NCI-H510A (cell line): ENCODE measurements at regions not wholly inside any gene's neighbourhood (a gene's known extent, or its start where the extent isn't known, plus 50 kb on each side); places are given as distances from the start of the nearest gene placed in this dataset.

Experiments
- DNase-seq: peaks from one replicate; lab custom pipeline; 2025; lab: John Stamatoyannopoulos, UW

- DNase-seq: no peak
Observed at GRCh38 chr17:77394540-77395295, 253.9 kb downstream of the SEC14L1 start.

DNA sequence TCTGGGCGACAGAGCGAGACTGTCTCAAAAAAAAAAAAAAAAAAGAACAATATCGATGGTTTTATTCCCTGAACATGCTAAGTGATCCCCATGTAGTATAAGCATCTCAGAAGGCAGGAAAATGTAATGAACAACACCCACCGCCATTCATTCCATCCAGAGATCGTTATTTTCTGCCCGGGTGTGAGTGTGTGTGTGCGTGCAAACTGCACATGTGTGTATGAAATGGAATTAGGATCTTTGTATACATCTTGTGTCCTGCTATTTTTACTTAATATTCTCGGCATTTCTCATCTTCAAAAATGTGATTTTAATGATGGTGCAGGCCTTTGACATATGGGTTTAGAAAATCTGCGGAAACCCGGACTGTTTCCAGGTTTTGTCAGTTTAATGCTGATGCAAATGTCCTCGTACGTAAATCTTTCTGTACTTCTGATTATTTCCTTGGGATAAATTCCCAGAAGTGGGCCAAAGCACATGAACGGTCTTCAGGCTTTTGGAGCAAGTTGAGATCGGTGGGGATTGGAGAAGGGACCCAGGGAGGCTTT, 254.8 kb downstream of the SEC14L1 start:
- DNase-seq: no peak

DNA sequence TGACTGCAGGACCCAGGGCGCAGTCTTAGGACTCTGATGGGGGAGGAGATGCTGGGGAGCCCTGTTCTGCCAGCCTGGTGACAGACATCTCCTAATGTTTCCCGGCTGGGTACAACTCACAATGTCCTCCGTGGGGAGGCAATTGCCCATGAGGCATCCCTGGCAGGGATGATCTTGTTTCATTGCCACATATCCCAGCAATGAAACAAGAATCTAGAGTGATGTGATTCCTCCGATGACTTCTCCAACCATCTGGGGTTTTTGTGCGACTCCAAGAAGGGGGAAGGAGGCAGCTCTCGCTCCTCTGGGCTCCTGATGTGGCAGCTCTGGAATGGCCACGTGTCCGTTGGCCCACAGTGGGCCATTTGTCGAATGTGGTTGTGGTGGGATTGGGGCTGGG, 255.8 kb downstream of the SEC14L1 start:
- DNase-seq: no peak

DNA sequence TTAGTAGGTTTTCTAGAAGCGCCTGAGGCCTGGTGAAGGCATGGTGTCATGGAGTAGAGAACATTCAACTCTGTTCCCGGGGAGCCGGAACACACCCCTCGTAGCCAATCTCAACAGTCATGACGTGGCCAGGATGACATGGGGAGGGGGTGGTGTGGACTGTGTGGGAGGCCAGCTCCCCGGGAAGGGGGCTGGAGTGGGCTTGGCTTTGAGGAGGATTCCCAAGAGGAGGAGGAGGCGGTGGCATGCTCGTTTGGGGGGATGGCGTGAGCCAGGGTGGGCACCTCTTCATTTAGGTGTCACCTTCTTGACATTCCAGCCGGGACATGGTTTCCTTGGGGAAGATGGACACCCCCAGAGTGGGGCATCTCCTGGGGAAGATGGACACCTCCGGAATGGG, 257.5 kb downstream of the SEC14L1 start:
- no peak for DNase-seq

DNA sequence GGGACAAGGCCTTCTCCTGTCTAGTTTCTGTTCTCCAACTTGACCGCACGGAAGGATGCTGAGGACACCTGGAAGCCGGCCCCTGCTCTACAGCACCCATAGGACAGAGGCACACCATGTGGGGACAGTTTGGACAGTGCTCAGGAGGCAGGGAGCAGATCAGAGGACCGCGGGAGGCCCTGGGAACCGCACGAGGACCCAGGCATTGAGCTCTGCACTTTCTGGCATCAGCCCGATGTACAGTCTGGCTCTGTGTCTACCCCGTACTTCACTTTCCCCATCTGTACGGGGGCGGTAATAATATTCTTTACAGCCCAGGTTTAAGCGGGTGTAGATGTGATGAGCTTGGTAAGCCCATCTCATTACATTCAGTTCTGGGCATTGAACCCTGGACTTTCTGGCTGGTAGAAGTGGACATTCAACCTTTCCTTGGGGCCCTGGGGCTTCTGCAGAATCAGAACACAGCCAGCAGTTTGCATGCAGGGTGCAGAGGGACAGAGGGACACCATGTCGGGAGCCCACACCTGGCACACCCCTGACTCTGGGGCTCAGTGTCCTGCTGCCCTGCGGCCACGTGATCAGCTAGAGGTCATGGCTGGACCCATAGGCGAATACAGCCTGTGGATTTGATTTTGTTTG, 258.7 kb downstream of the SEC14L1 start:
- no peak for DNase-seq

DNA sequence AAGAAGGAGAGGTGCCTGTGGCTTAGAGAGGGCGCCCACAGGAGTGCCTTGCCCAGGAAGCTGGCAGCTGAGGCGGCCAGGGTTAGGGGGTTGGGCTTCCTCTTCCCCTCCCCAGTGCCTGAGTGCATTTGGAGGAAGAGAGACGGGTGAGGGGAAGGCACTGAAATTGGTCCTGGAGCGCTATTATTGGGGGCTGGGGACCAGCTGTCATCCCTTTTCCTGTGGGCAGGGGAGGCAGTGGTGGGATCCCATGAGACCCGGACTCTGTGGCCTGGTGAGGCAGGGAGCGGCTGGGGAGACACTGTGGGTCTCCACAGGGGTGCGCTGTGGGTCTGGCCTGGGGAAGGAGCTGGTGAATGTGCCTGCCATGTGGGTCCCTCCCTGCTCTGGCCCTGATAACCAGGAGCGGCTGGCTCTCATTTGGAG, 259.7 kb downstream of the SEC14L1 start:
- DNase-seq: no peak

GRCh38 chr17:77402159-77402731, 261.5 kb downstream of the SEC14L1 start:
- no peak for DNase-seq

DNA sequence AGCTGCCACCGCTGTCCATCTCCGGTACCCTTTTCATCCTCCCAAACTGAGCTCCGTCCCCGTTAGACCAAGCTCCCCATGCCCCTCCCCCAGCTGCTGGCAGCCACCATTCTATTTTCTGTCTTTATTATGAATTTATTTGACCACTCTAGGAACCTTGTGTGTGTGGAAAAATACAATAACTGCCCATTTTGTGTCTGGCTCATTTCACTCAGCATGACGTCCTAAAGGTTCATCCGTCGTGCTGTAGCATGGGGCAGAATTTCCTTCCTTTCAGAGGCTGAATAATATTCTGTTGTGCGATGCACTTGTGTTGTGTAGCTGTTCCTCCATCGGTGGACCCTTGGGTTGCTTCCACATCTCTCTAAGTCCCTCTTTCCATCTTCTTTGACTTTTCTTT, 263.1 kb downstream of the SEC14L1 start:
- DNase-seq: no peak

DNA sequence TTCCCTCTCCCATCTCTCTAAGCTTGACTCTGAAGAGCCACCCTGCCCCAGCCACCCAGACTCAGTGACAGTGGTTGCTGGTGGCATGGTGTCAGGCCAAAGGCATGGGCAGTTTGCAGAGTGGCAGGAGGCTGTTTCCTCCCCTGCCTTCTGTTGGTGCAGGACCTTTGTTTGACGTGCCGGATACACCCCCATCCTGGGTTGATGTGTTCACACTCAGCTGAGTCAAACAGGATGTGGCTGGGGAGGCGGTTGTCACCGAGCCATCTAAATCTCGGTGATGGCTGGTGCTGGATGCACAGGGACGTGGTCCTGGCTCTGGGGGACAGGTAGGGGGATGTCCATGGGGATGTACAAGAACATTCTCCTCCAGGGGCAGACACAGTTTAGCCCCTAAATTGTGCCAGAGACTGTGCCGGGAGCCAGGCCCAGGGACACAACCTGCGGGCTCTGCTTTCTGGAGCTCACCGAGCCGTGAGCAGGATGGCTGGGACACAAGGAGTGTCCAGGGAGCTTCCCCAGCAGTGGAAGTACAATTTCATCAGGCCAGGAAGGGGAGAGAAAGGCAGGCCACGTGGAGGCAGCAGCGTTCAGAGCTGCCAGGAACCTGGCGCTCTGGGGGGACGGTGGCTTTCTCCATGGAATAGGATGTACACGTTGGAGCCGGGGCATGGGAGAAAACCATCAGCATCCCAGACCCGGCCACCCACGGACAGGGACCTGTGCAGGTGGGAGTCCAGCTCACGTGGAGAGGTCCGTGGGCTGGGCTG, 264.2 kb downstream of the SEC14L1 start:
- DNase-seq: no peak

- DNase-seq: no peak
Observed at GRCh38 chr17:77405867-77406732, 265.3 kb downstream of the SEC14L1 start.

- DNase-seq: no peak
Observed at GRCh38 chr17:77407321-77408277, 266.8 kb downstream of the SEC14L1 start.

GRCh38 chr17:77408284-77408683, 267.5 kb downstream of the SEC14L1 start:
- DNase-seq: no peak

DNA sequence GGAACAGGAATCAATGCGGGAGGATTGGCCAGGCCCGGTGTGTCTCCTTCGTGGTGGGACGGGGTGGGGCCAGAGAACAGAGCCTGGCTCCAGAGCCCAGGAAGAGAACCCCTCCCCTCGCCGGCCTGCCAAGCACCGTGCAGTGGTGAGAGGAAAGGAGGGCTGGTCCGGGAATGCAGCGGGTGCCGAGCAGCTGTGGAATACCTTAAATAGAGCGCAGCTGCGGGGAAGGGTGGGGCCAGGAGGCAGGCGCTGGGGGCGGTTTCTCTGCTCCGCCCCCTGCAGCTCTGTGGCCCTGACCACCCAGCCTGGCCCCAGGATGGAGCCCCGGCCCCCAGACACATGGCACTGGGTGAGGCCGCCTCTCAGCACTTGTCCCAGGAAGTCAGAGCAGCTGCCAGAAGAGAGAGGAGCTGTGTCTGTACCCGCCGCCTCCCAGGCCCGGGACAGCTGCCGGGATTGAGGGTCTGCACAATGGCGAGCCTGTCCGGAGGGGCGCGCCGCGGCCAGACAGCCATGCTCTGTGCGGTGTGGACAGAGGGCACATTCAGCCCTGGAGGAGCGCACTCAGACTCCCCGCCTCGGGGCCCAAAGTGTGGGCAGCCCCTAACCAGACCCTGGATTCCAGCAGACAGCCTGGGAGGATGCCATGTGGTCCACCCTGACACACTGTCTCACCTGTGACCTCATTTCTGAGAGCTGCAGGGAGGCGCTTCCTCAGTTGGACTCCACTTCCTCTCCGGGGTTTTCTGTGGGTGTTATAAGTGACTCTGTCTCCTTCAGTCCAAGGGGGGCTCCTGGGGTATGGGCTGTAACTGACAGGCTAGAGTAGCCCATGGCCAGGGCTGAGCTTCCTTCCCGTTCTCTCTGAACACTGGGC, 268.8 kb downstream of the SEC14L1 start:
- no peak for DNase-seq

DNA sequence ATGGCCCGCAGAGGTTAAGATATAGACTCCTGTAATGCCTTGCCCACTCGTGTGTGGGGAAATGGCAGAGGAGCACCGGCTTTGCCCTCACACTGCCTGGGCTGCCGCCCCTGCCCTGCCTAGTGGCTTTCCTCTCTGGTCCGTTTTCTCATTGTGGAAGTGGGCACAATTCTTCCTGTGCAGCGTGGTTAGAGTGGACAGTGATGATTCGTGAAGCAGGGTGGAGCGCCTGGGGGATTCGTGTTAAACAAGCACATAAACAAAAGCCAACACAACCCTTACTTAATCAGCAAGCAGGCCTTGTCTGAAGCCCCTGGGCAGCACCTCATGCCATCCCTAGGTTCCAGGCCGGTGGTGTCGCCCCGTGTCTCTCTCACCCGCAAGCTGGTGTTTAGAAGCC, 269.7 kb downstream of the SEC14L1 start:
- DNase-seq: no peak

DNA sequence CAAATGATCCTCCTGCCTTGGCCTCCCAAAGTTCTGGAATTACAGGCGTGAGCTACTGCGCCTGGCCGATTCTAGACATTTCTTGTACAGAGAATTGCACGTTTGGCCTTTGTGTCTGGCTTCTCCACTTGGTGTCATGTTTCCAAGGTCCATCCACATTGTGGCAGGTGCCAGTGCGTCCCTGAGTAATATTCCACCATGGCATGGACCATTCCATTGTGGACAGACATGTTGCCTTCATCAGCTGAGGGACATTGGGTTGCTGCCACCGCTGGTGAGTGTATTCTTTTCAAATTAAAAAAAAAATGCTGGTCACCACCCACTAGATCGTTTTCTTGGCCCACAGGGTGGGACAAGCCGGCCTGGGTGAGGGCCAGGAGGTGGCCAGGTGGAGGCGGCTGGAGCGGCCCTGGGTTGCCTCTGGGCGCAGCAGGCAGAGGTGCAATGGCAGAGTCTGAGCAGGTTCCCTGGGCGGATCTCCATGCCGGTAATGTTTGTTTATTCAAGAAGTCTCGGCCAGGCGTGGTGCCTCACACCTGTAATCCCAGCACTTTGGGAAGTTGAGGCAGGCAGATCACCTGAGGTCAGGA, 274.1 kb downstream of the SEC14L1 start:
- no peak for DNase-seq

- no peak for DNase-seq
Observed at GRCh38 chr17:77416105-77416713, 275.4 kb downstream of the SEC14L1 start.

DNA sequence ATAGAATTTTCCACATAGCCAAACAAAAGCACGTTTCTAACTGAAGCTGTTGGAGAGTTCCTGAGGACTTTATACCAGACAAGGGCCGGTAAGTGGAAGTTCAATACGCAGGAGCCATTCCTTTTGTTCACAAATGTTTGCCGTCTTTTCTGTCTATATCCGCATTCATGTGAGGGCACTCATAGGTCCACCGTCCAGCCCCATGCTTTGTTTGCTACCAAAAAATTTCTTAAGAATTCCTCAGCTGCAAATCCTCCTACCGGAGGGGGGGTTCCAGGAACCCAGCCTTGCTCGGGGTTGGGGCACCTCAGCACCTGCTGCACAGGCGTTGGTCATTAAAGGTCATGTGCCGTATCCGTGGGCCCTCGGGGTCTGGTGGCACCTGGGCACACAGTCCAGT, 276.8 kb downstream of the SEC14L1 start:
- DNase-seq: no peak

DNA sequence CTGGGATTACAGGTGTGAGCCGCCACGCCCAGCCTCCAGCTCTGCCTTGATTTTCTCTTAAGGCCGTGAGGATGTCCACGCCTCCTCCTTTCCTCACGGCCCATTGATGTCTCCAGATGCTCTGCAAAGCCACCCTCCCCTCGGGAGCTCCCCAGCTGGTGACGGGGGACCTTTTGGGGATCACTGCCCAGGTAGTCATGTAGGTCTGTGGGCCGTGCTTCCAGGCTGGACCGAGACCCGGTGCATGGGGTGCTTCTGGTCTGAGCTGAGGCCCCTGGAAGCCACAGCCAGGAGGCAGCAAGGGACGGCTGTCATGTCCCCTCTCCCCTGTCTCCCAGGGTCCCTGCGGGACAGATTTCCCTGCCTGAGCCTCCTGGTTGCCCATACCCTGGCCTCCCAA, 277.8 kb downstream of the SEC14L1 start:
- no peak for DNase-seq
